Muscle of back (tissue), 3 donors: ENCODE measurements at regions not wholly inside any gene's neighbourhood (a gene's known extent, or its start where the extent isn't known, plus 50 kb on each side); places are given as distances from the start of the nearest gene placed in this dataset.
A peak's percentile ranks its signal among the peaks of the same experiment; 100 is the strongest.
"Not testable (repeated sequence)": the region's sequence is repeated elsewhere in the genome, so short reads cannot be mapped to it uniquely, and the experiment has no call there.

ENCODE experiments used
- DNase-seq, 3 donors: peaks; one replicate each; pipeline versions ENCODE4 v3.0.0 to v3.0.0-alpha.2; 2013

DNA sequence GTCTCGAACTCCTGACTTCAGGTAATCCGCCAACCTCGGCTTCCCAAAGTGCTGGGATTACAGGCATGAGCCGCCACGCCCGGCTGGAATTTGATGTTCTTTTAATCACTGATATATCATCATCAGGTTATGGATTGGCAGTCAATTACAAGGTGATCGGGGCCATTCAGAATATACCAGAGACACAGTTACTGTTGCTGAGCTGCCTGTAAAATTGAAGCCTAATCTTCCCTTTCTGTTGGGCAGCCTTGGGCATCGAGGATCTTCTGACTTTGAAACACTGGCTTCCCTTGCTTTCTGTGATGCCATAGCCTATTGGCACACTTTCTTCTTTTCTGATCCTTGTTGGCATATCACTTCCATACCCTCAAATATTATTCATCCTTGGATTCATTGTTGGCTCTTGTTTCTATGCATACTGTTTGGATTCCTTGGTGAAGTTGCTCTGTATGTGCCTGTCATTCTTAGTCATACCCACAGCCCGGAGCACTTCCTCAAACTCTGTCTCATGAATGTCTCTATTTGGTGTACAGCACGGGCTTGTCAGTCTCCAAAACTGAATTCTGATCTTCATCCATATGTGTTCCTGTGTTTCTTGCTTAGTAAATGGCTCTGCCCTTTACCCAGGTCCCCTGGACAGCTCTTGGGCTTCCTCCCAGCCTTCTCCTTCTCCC, 85.6 kb upstream of the CRYM start:
- peak in 1 of 3 donors; percentile 17 for DNase-seq

DNA sequence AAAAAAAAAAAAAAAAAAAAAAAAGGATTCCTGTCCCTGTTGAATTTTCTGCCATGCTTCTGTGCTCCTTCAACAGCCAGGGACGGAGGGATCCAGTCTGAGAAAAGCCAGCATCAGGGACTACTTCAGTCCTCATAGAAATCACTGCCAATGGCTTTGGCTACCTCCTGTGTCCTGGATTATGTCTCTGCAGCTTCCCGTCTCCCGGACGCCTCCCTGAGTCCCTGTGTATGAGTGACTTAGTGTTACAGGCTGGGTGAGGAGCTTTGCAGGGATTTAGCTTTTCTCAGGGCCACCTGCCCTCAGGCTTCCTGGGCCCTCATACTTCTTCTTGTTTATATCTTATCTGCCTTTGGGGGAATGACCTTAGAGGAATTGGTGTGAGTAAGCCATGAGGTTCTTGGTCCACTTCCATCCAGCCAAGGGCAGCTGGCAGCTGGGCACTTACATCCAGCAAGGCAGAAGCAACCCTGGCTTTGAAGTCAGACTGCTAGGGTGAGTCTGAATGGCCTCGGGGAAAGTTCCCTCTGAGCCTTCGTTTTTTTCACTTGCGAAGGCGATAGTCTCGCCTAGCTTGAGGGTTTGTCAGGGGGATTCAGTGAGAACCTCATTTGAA, 83.6 kb upstream of the CRYM start:
- not testable (repeated sequence) for DNase-seq

DNA sequence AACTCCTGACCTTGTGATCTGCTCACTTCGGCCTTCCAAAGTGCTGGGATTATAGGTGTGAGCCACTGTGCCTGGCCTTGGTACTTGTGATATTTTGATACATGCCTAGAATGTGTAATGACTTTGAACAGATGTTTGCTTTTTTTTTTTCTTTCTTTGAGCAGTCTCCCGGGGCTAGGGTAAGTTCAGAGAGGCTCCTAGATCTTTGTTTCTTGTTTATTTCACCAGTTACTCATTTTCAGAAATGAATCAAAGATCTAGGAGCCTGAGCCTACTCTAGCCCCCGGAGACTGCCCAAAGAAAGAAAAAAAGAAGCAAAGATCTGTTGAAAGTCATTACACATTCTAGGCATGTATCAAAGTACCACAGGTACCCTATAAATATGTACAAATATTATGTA, 83.0 kb upstream of the CRYM start:
- not testable (repeated sequence) for DNase-seq

DNA sequence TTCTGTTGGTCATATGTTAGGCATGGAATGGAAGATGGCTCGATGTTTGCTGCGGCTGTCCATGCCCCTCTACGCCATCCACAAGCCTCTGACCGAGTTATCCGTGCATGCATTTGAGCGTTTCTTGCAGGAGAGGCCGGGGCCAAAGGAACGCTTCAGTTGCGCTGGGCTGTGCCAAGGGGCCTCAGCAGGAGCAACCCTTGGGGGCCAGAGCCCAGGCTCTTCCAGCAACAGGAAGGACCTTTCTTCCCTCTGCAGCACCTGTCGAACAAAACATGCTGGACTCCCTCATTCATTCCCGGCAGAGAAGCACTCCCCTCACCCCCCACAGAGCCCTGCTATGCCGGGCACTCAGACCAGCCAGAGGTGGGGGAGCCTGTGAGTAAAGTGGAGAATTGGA, 81.4 kb upstream of the CRYM start:
- DNase-seq, result not testable (repeated sequence)

DNA sequence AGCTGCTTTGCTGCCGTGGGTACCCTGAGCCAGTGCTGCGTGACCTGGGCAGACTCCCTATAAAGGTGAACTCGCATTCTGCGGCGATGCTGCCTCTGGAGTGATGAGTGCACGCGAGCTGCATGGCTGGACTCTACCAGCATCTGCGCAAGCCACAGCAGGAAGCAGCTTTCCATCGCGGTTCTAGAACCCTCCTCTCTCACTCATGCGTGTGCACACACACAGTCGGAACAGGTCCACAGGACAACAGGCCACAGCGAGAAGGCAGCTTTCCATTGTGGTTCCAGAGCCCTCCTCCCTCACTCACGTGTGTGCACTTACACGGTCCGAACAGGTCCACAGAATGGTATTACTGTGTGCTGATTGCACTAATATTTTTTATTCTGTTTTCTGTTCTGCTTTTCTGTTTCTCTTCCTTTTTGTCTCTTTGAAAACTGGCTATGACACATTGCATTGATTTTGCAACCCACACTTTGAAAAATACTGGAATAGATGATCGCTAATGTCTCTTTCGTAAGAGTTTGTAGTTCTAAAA, 80.2 kb upstream of the CRYM start:
- peak in 1 of 3 donors; percentile 20 for DNase-seq

DNA sequence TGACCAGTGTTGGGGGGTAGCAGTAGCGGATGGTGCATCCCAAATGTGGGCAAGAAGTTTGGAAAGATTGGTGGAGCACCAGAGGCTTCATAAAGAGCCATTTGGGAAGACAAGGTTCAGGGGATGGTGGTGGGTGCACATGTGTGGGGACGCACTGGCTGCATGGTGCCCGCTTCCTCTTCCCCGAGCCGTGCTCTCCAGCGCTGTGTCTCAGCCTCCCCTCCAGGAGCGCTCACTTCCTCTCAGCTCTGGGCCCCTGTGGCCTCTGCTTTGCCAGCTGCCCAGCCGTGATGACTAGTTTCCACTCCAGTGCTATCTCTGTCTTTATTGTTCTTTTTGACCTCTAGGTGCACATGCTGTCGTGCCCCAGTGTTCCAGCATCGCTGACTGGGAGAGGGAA, 78.2 kb upstream of the CRYM start:
- peak in 1 of 3 donors; percentile 11 for DNase-seq

DNA sequence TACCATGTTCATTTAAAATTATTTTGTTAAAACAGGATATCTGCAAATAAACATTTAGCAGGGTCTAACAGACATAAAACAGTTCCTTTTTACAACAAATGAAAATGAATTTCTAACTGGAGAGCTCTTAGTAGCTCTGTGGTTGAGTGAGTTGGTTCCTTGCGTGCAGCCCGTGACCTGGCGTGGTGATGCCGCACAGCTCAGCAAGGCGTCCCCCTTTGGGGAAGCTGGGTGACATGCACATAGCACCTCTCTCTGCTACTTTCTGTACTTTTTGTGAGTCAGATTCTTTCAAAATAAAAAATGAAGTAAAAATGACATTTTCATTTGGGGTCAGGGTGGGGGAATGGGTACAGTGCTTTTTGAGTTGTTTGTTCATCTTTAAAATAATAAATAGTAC, 73.3 kb upstream of the CRYM start:
- DNase-seq, result not testable (repeated sequence)

DNA sequence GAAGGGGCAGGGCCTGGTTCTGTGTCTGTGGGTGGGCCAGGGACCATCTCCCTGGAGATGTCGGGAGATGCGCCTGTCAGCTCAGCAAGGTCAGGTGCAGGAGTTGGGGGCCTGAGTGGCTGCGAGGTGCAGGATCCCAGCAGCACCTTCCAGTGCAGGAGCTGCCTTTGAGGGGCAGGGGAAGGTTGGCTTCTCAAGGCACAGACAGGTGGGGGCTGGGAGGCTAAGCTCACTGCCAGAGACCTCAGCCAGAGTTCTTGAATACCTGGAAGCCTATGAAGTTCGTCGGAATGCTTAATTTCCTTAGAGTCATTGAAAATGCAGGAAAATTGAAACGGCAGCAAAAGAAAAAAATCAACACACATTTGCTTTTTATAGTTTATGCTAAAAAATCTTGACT, 72.8 kb upstream of the CRYM start:
- DNase-seq, result not testable (repeated sequence)

DNA sequence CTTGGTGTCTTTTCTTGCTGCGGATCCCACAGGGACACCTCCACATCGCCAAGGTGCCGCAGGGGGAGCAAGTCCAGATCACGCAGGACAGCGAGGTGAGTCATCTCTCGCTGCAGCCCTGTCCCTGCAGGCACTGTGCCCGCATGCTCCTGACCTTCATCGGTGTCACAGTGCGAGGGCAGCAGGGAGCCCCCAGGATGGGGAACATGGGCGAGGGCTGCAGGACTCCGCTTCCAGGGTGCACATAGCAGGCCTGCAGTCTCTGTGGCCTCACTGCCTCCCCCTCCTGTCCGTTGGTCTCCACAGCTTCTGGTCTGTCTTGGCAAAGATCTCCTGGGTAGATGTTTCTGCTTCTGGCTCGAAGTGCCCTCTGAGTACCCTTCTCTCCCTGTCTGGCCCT, 71.2 kb upstream of the CRYM start:
- DNase-seq, result not testable (repeated sequence)

DNA sequence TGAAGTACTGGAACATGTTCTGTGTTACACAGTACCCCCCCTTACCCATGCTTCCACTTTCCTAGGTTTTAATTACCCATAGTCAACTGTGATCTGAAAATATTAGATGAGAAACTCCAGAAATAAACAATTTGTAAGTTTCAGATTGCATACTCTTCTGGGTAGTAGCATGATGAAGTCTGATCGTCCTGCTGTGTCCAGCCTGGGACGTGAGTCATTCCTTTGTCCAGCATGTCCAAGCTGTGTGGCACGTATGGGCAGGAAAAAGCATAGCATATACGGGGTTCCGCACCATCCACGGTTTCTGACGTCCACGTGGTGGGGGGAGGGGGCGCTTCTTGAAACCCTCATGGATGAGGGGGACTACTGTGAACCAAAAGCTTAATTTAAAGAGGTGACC, 70.7 kb upstream of the CRYM start:
- not testable (repeated sequence) for DNase-seq

DNA sequence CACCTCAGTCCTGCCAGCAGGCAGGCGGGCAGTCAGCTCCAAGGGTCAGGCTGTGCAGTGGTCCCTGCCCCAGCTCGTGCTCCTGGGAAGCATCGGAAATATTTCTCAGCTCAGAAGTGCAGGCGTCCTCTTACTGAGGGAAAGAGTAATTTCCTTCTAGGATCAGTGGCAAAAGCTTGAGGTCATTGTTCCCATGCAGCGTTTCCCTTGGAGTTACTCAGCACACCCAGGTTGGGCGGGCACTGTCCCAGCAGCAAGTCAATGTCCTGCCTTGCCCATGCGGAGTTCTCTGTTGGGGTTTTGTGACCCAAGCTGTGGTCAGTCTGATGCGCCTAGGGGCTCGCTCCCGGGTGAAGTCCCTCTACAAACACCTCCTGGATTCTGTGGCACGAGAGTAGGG, 69.4 kb upstream of the CRYM start:
- DNase-seq, result not testable (repeated sequence)

DNA sequence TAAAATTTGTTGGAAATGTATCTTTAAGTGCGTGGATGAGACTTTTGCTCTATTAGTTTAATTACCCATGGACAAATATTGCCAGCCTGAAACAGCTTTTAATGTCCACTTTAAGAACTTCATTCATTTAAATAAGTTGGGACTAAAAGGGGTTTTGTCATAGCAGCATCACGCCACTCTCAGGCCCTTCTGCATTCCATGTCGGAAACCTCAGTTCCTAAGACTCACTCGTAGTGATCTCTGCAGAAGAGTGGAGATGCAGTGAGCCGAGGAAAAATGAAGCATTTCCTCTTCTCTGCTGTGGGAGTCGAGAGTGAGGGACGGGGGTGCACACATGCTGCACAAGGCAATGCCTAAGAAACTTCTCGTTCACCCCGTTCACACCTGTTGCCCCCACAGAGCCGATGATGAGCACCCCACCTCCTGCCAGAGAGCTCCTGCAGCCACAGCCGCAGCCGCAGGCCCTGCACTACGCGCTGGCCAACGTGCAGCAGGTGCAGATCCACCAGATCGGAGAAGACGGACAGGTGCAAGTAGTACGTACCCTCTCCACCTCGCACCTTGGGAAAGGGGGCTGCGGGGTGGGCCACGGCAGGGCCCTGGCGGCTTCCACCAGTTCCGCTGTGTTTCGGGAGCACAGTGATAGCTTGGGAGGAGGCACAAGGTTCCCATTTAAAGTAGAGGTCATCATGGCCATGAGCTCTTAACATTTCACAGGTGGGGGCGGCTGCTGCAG, 68.8 kb upstream of the CRYM start:
- DNase-seq, result not testable (repeated sequence)

DNA sequence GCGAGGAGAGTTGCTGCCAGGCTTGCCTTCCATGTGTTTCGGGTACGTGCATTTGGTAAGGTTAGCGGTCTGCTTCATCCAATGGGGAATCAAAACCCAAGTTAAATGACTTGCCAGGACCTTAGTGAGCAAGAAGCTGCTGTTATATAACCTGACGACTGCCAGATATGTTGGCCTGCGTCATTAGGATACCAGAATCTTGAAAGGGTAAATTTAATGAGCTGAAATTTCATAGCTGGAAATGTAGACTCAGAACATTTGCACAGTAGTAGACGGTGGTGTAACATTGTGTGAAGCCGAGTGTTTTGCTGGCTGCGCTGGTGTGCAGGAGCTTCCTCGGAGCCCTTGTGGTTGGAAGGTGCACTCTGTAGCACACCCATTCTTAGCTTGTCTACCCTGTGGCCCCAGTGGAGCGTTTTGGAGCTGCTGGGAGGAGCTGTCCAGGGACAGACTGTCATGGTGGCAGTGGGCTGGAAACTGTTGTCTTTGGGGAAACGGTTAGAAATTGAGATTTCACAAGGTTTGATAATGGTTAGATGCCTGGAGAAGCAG, 66.3 kb upstream of the CRYM start:
- not testable (repeated sequence) for DNase-seq

DNA sequence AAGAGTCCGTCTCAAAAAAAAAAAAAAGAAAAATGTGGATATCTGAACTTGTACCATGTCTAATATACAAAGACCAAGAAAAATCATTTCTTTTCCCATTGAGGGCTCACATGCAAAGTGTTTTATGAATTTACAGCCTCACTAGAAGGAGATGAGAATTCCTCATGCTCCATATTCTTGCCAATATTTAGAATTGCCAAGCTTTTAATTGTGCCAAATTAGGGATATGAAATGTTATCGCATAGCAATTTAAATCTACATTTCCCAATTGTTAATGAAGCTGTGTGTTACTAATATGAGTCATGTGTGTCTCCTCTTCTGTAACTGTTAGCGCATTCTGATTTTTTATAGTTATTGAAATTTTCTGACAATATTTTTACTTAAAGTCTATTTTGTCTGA, 63.0 kb upstream of the CRYM start:
- DNase-seq, result no peak

DNA sequence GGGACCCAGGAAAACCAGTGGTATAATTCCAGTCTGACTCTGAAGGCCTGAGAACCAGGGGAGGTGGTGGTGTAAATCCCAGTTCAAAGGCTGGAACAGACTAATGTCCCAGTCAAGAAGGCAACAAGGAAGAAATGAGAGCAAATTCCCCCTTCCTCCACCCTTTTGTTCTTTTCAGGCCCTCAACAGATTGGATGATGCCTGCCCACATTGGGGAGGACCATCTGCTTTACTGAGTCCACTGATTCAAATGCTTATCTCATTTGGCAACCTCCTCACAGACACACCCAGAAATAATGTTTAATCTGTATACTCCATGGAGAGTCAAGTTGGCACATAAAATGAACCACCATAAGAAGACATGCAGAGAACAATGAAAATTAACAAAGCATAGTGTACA, 61.9 kb upstream of the CRYM start:
- no peak for DNase-seq

DNA sequence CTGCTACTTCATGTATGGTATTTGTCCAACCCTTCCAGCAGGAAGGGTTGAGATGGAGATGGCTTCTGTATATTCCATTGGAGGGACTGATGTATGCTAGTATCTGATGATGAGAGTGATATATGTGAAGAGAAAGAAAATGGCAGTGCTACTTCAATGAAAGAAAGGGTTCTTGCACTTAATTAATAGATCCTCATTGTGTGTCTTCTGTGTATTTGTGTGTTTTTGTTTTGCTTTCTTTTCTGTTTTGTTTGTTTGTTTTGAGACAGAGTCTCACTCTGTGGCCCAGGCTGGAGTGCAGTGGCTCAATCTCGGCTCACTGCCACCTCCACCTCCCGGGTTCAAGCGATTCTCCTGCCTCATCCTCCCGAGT, 61.2 kb upstream of the CRYM start:
- no peak for DNase-seq

DNA sequence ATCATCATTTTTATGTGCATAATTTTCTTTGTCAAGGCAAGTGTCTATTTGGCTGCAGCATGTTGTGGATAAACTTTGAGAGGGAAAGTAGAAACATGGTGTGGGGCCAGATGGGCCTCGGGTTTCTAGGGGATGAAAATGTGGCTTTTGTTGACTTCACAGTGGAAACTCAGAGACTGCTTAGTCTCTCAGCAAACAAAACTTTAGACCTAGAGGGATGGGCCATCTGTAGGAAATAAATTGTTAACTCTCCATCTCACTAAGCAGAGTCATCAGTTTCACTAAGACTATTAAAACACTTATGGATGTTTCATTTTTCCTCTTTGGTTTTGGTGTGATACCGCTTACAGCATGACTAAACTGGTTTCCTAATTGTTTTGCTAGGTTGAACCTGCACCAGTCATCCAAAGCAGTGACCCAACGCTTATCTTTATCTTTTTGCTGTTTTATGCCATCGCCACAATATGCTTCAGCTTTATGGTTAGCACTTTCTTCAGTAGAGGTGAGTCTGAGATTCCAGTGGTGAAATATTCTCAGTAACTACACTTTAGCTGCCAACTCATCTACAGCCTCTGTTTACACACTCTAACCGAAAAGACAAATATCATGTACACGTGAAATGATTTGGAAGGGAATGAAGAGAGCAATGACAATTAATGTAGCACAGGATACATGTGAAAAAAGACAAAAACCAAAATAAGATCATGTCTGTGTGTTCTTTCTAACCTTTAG, 60.6 kb upstream of the CRYM start:
- no peak for DNase-seq

DNA sequence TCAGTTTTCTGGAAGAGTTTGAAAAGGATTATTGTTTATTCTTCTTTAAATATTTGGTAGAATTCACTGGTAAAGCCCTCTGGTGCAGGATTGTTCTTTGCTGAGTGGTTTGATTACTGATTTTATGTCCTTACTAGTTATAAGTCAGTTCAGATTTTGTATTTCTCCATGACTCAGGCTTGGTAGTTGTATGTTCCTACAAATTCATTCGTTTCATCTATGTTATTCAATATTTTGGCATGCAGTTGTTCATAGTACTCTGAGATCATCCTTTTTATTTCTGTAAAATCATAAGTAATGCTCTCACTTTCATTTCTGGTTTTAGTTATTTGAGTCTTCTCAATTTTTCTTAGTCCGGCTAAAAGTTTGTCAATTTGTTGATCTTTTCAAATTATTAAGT, 58.1 kb upstream of the CRYM start:
- DNase-seq, result no peak

DNA sequence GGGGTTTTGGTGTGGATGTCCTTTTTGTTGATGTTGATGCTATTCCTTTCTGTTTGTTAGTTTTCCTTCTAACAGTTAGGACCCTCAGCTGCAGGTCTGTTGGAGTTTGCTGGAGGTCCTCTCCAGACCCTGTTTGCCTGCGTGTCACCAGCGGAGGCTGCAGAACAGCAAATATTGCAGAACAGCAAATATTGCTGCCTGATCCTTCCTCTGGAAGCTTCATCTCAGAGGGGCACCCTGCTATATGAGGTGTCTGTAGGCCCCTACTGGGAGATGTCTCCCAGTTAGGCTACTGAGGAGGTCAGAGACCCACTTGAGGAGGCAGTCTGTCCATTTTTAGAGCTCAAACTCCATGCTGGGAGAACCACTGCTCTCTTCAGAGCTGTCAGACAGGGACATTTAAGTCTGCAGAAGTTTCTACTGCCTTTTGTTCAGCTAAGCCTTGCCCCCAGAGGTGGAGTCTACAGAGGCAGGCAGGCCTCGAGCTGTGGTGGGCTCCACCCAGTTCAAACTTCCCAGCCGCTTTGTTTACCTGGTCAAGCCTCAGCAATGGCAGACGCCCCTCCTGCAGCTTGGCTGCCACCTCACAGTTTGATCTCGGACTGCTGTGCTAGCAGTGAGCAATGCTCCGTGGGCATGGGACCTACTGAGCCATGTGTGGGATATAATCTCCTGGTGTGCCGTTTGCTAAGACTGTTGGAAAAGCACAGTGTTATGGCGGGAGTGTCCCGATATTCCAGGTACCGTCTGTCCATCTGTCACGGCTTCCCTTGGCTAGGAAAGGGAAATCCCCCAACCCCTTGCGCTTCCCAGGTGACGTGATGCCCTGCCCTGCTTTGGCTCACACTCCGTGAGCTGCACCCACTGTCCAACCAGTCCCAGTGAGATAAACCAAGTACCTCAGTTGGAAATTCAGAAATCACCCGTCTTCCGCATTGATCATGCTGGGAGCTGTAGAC, 56.4 kb upstream of the CRYM start:
- not testable (repeated sequence) for DNase-seq

DNA sequence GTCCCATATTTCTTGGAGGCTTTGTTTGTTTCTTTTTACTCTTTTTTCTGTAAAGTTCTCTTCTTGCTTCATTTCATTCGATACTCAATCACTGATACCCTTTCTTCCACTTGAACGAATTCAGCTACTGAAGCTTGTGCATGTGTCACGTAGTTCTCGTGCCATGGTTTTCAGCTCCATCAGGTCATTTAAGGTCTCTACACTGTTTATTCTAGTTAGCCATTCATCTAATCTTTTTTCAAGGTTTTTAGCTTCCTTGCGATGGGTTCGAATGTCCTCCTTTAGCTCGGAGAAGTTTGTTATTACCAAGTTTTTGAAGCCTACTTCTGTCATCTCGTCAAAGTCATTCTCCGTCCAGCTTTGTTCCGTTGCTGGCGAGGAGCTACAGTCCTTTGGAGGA, 55.6 kb upstream of the CRYM start:
- DNase-seq, result not testable (repeated sequence)
